NCI-H748 treated with DMSO at 0.1 percent for 48 hours (cell line): ENCODE measurements at regions not wholly inside any gene's neighbourhood (a gene's known extent, or its start where the extent isn't known, plus 50 kb on each side); places are given as distances from the start of the nearest gene placed in this dataset.

ENCODE experiments used
- DNase-seq: peaks from one replicate; lab custom pipeline; 2025; lab: John Stamatoyannopoulos, UW

DNA sequence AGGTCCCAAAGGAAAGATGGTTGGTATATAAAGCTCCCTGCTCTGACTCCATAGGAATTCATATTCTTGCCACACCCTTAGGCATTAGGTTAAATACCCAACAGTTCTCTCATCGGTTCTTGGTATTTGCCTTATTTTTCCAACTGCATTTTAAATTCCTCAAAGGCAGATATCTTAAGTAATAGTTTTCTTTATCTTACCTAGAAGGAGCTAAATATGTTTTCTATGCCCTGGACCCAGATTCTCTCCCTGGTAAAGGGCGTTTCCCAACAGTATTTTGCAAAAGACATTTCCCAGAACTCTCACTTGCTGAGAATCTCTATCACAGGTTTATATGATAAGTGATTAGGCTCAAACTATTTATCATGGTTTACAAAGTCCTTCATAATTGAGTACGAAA is 158.6 kb upstream of the BDNF start:
- DNase-seq: no peak

DNA sequence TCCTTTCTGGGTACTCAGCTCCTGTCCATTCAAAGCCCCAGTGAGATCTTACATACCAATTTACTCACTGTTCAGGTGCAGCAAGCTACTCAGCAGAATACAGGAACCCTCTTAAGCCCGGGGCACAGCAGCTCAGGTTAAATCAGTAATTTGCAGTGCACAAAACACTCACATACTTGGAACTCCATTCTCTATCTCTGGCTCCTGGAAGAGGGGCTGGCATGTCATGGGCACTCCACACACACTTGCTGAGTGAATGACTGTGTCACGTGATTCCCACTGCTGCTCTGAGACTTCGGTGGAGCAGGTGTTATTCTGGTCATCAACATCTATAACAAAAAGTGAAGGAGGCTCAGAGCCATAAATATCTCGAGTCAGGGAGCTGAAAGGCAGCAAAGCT is 157.3 kb upstream of the BDNF start:
- DNase-seq: no peak

DNA sequence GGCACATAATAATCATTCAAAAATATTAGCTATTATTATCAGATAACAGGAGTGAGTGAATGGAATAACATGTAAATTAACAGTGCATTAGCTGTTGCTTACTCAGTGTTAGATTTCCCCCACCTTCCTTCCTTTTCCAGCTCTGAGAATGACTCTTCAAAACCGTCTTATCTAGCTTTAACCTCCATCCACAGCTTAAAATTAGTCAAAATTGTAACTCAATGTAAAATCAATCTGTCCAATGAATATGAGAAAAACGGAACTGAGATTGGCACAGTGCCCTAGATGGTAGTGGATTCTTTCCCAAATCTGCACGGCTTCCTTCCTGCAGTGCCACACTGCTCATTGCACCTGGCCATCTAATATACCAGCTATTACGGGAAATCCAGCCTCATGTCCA is 156.8 kb upstream of the BDNF start:
- DNase-seq: no peak

DNA sequence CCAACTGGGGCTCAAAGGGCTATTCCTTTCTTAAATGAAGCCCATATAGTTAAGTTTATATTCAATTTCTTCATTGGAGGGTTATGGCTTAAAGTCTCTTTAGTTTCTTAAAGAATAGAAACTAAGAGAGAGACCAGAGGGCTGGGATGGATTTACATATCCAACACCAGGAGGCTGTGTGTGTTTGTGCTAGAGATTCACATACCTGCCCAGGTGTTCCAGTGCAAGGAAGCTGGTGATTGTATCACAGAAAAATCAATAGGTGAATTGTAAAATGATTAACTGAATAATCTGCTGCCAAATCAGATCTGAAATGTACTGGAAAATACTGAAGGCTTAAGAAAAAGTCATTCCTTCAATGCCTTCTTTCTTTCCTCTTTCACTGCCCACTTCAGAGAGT is 148.2 kb upstream of the BDNF start:
- DNase-seq: no peak

DNA sequence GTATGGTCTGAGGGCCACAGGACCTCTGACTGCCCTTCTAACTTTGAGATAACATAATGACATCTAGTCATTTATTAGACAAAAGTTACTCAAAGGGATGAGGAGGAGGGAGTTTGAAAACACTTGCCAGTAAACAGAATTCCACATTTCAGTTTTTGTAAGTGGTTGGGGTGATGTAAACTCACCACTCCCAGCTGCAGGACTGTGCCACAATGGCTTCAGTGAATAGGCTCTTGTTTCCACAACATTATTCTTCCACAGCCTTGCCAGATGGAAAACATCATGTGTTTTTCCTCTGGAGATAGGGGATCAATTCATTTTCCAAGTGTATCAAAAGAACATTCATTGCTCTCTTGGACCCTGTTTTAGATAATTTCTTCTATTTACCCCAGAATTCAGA is 147.2 kb upstream of the BDNF start:
- DNase-seq: no peak

DNA sequence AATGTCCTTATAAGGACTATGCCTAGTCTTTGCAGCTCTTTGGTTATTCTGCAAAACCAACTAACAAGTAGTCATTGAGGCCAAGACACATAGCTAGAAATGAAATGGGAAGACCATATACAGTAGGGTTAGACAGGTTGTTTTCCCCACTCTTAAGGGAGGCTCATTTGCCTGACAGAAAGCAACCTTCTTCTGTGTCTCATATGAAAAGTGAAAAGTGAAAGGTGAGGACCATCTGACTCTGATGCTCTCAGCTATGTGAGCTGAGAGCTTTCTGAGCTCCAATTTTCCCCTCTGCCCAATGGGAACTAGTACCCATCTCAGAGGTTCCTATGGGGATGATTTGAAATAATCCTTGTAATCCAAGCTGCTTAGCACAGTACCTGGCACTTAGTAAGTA is 142.0 kb upstream of the BDNF start:
- no peak for DNase-seq

DNA sequence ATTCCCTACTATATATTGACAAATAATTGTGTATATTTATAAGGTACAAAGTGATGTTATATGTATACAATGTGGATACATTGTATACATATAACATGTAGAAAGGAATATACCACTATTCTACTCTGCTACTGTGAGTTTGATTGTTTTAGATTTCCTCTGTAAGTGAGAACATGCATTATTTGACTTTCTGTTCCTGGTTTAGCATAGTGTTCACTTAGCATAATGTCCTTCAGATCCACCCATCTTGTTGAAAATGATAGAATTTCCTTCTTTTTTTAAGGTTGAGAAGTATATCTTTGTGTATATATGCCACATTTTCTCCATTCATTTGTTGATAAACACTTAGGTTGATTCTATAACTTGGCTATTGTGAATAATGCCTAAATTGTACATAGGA is 140.8 kb upstream of the BDNF start:
- no peak for DNase-seq

DNA sequence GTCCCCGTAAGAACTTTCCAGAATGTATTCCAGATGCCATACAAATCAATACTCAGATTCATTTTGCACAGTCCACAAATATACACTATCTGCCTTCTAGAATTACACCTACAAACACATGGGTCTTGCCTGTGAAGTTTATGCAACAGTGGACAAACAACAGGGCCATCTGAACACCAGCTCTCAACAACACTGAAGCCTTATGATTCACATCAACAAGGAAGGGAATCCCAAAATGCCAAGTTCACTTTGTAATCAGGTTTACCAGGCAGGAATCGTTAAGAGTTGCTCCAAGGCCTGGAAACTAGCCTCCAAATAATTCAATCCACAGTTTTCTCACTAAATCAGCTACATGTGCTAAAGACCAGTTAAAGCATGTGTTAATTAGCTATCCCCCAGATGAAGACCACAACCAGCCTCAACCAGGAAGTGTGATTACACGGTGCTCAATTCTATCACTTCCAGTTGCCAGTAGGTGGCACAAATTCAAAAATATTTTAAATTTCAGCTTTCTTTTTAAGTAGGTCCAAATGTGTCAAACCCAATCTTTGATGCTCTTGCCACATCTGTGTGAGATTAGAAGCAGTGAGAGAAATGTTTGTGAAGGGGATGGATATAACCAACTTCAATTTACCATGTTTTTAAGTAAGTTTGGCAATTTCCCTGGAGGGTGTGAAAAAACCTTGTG is 139.1 kb upstream of the BDNF start:
- DNase-seq: no peak

DNA sequence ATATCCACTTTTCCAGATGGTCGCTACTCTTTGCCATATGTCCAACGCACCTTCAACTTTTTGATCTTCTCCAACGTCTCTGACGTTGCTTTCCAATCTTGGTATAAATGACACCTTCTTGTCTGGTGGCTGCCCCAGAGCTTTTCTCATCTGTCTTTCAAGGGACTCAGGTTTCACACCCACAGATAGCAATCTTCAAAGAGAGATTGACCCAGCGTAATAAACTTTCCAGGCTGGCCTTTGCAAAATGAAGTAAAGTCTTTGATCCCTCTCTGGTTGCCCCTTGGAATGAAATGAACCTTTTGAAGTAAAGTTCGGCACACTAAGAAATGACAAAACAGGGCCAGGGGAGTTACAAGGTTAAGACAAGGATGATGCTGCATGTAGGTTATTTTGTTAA is 138.4 kb upstream of the BDNF start:
- DNase-seq: no peak

DNA sequence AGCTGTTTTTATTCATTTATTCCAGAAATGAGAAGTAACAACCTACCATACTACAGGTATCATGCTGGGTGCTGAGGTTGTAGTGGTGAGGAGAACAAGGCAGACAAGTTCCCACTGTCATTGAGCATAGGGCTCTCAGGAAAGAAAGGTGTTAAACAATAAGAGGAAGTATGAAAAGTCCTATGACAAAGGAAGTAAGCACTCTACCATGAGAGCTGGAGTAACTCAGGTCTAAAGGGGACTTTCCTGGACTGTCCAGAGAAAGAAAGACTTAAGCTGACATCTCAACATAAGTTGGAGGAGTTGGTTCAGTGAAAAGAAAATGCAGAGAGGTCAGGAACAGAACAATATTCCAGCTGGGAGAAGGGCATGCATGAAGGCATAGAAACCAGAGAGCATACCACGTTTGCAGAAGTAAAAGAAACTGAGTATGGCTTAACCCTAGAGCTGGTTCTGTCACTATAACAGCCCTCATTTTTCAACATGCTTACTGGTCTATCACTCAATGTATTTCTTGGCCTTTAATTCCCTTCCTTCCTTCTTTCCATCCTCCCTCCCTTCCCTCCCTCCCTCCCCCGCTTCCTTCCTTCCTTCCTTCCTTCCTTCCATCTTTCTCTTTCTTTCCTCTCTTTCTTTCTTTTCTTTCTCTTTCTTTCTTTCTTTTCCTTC is 137.8 kb upstream of the BDNF start:
- no peak for DNase-seq

DNA sequence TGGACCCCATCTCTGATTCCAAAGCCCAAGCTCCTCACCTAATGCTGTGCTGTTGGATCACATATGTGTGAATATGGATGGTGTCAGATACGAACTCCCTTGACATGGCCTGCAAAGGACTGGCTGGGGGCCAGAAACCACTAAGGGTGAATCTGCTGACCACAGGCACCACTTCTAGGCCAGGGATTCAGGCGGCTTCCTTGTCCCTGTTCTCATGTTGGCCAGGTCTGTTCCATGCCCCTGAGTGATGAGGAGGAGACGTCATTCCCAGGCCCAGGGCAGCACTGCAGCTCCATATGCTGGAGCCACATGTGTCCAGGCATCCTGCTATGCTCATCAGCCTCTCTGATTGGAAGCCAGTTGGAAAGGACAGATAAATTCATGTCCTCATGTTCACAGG is 130.0 kb upstream of the BDNF start:
- no peak for DNase-seq

DNA sequence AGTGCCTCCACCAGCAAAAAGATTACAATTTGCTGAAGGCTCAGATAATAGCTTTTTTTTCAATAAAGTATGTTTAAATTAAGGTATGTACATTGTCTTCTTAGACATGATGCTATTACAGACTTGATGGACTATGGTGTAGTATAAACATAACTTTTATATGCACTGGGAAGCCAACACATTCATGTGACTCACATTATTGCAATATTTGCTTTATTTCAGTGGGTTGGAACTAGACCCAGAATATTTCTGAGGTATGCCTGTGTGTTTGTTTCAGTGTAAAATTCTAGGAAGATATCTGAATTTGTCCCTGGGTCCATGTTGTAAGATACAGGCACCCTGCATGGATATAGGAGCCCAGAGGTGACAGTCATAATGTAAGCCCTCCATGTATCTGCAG is 120.0 kb upstream of the BDNF start:
- DNase-seq: no peak

DNA sequence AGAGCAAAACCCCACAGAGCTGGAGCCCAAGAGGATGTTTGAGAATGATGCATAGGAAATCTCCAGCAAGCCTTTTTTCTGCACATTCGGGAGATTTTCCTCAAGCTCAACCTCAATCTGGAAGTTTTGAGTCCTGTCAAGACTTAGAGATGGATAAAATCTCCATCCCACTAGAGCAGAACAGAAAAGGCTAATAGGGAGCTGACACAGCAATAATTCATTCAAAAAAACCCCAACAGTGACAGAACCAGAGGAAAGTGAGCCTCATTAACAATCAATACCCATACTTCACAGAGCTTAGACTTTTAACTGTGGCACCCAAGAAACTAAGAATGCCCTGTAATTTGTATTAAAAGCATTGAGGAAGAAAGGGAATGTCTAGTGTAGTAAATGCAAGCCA is 115.9 kb upstream of the BDNF start:
- DNase-seq: no peak

DNA sequence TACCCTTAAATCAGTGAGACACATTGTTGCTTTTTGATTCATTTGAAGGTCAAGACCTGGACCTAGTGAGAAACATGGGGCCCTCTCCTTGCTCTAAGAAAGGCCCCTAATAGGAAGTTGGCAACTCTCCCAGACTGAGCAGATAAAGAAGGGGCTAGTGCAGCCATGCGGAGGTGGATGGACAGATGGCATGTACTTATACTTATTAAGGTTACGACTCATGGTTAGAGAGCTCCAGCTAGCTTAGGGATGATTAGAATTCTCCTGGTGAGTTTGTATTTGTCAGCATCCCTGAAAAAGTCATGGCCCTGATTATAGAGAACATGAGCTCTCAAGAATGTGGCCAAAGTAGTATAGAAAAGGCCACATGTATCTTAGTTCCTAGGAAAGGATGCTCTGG is 112.1 kb upstream of the BDNF start:
- no peak for DNase-seq

DNA sequence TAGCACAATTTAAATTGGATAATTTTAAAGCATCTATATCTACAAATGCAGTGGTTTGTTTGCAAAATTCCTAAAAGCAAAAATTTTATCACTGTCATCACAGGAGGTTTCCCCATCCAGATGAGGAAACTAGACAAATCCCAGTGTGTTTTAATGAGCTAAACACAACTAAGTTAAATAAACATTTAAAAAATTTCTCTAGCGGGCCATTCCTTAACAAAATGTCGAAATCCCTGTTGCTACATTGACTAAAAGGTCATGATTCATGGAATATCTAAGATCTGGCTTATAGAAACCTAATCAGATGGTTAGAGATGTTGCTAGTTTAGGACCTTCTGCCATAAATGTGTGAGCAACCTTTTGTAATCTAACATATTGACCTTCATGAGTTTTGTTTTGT is 107.3 kb upstream of the BDNF start:
- DNase-seq: no peak

DNA sequence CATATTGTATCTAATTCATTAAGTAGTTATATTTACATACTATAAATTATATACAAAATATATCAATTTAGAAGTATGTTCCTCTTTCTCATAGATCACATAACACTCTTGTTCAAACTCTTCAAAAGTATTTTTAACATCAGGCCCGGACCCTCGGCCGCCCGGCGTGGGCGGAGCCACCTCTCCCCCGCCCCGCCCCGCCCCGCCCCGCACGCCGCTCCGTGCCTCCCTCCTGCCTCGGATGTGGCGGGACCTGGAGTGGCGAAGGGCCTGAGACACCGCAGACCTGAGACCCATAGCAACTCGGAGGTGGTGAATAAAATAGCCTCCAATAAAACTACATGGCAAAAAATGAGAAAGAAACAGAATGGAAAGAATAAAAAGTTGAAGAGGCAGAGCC is 105.9 kb upstream of the BDNF start:
- no peak for DNase-seq

DNA sequence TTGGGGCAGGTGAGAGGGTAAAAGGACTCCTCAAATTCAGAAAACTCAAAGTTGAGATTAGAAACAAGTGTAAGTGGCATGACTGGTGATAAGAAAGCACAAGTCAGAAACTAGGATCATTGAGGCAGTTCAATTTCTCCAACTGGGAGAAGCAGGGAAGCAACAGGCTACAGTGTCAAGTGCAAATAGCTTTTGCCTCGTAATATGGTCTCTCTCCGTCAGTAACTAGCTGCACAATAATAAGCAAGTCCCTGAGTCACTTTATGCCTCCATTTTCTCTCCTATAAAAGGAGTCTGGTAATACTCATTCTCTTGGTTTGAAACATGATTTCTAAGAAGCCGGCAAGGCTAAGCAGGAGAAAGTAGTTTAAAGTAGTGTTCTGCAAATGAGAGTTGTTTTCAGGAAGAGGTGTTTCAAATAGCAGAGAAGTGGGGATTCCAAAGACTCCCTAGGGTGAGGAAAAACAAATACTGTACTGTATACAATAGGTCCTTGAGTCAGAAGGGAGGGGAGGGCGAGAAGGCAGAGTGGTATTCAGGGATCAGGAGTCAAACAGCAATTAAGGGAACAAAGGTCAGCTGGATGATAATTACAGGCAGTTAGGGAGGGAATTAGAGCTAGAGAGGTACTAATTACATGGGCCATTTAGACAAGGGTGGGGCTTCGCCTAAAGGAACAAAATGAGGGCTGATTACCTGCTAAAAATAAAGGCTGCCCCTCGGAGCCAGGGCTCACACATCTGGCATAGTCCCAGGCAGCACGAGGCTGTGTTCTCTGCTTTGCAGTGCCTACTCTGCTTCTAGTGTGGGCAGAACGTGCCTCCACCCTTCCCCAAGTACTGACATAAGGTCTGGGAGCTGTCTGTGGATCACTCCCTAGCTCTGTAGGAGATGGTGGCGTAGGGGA is 96.0 kb upstream of the BDNF start:
- peak; percentile 99 for DNase-seq

DNA sequence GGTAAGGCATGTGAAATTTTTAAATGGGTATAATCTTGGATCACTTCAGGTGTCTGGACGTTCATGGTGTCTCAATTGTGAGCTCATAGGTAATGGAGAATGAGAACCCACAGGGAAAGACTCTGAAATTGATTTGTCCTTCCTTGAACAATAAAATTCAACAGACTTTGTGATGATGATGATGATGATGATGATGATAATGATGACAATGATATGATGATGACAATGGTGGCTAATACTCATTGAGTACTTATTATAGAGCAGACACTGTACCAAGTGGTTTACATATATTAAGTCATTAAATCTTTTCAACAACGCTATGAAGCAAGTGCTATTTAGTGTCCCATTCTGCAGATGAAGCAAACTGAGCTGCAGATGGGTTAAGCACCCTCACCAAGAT is 86.6 kb upstream of the BDNF start:
- no peak for DNase-seq

DNA sequence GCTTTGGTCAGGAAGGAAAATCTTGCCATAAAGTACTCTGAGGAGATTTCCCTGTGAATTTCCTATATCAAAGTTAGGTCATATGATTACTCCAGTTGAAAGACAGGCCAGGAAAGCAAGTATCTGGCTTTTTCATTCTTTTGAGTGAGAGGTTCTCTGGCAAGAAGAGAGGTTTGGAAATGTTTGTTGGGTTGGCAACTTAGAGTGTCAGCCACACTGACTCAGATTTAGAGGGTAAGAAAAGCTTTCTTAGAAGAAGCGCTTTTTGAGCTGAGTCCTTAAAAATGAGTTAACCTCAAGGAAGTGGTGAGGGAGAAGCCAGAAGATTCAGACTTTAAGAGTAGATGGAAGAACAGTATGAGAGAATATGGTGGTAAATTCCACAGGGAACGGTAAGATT is 86.1 kb upstream of the BDNF start:
- no peak for DNase-seq

DNA sequence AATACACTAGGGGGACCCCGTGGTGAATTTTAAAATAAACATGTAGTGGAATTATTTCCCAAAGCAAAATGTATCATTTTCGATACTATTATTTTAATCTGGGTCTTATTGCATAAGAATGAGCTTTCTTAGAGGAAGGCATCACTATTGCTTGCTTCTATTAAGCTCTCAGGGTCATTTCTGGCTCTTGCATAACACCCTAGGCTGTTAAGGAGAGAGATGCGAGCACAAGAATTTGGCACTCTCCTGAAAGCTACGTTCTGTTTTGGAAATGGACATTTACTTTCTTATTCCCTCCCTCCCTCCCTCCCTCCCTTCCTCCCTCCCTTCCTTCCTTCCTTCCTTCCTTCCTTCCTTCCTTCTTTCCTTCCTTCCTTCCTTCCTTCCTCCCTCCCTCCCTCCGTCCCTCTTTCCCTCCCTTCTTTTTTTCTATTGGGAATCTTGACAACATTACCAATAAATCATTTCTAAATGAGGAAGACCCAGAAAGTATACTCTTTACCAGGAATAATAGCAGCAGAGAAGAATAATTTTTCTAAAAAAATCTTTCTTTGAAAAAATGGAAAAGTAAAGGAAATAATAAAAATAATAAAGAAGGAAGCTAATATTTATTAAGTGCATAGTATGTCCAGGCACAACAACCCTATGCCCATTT is 83.6 kb upstream of the BDNF start:
- no peak for DNase-seq

DNA sequence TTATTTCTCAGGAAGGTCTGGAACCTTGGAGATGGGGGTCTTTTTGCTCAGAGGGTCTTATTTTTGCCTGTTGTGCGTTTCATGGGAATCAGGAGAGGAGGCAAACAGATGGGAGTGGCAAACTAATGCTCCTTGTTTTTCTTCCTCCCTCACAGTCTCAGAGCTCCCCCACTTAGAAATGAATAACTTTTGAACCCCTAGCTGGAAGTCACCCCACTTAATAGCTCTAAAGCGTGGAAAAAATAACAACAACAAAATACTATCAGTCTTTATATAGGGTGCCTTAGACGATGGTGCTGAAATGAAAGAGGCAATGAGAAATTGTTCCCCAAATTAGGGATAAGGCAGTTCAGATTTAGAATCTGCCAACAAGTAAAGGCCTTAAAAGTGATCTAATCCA is 76.8 kb upstream of the BDNF start:
- DNase-seq: no peak

DNA sequence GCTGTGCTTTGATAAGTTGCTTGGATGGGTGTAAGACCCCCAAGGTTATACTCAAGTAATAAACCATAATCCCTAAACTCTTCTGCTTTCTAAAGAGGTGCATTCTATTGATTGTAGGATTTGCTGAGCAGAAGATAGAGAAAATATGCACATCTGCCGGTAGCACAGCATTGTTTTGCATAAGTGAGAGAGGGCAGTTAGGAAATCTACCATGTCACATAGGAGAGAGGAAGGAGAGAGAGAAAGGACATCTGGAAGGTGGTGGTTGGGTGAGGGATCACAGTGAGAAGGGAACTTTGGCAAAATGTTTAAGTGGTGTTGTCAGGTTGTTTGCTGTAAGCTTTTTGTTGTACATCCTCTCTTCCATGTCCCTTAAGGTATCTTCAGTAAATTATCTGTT is 73.6 kb upstream of the BDNF start:
- no peak for DNase-seq

DNA sequence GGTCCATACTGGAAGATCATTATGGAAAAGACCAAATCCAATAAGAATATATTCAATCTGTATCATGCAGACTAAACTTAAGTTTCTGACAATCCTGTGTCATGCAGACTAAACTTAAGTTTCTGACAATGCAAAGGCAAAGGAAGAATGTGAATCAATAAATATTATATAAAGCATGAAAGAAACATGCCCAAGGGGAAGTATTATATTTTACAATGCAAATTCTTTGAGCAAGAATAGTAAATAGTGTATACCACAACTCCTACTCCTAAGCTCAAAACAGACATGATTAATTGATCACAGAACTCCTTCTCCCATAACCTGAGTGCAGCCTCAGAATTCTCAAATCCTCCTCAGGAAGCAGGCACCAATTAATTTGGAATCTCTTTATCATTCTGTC is 71.3 kb upstream of the BDNF start:
- no peak for DNase-seq
